HepG2 (cell line): ENCODE measurements at regions not wholly inside any gene's neighbourhood (a gene's known extent, or its start where the extent isn't known, plus 50 kb on each side); places are given as distances from the start of the nearest gene placed in this dataset.

Experiments
- ATAC-seq: fragments of 200-7000 bp; cut with Tn5 transposase; 3 replicates; pipeline ENCODE4 v1.9.1; 2020; ENCODE audit warnings: mild to moderate bottlenecking, moderate library complexity
- BruUV-seq: library from RNA; stranded (reverse); fragments of 400-500 nt; replicated peaks from 2 replicates; lab custom pipeline; 2021; lab: Mats Ljungman, UMichigan
- CTCF ChIA-PET: fragments of 300-600 bp; formaldehyde crosslinking; extraction: SDS; loops from one replicate; lab custom pipeline; 2021; ENCODE audit warnings: low total read pairs, inconsistent platforms, low intra/inter-chr PET ratio; lab: Yijun Ruan, JAX
- POLR2A ChIA-PET: fragments of 350-600 bp; sonication (Branson Sonifier 250); formaldehyde crosslinking; loops from one replicate; lab custom pipeline; 2020; ENCODE audit warnings: antibody characterized with exemption, inconsistent platforms; lab: Yijun Ruan, JAX
- DNase-seq: peaks from one replicate; pipeline ENCODE4 v3.0.0-alpha.2; 2015; ENCODE audit warnings: low spot score
- FAIRE-seq: peaks from 3 replicates; lab custom pipeline; 2011; peaks lifted over from hg19 to GRCh38; lab: Jason Lieb, UNC
- H2AFZ ChIP-seq: one replicate; pipeline ENCODE4 v1.6.1; 2011; ENCODE audit warnings: low read length, inconsistent platforms
- H3K27ac ChIP-seq: fragments of 300-600 bp; 3 replicates; pipeline ENCODE4 v1.8.0; 2011; ENCODE audit warnings: mixed run types, mild to moderate bottlenecking, mixed read lengths, low read length, inconsistent platforms; ENCODE audit not compliant: insufficient read depth; ENCODE audit errors: extremely low read length
- H3K27me3 ChIP-seq, 2 experiments: fragments of 200-600 bp in 1 of 2; 2 replicates in 1 of 2; 3 replicates in 1 of 2; pipeline versions ENCODE4 v1.6.0 to v1.8.0; 2011; ENCODE audit warnings: low read length in 2 of 2, mild to moderate bottlenecking in 2 of 2, moderate library complexity in 2 of 2, inconsistent platforms in 1 of 2; ENCODE audit not compliant: insufficient read depth in 2 of 2, control insufficient read depth in 1 of 2
- H3K36me3 ChIP-seq, 2 experiments: fragments of 200-600 bp in 1 of 2; replicated peaks in 1 of 2; 2 replicates in 1 of 2; 3 replicates in 1 of 2; pipeline versions ENCODE4 v1.5.1 to v1.8.0; 2011; ENCODE audit warnings: low read length in 2 of 2, inconsistent platforms in 1 of 2; ENCODE audit not compliant: insufficient read depth in 2 of 2, control insufficient read depth in 1 of 2
- H3K4me1 ChIP-seq: 2 replicates; pipeline ENCODE4 v1.5.1; 2012; ENCODE audit warnings: low read length, inconsistent platforms; ENCODE audit not compliant: insufficient read depth
- H3K4me2 ChIP-seq: 2 replicates; pipeline ENCODE4 v1.6.0; 2011; ENCODE audit warnings: low read depth, low read length, inconsistent platforms
- H3K4me3 ChIP-seq, 3 experiments: fragments of 200-600 bp in 1 of 3; sonication (generic), shearing (Covaris generic) in 1 of 3; replicated peaks in 1 of 3; 2 replicates each; pipeline ENCODE4 v1.5.1; 2011 to 2016; ENCODE audit warnings: low read length in 3 of 3, inconsistent platforms in 2 of 3, low read depth in 2 of 3, mild to moderate bottlenecking in 2 of 3, control low read depth in 1 of 3, mixed read lengths in 1 of 3; ENCODE audit not compliant: insufficient read depth in 1 of 3
- H3K79me2 ChIP-seq: one replicate; pipeline ENCODE4 v1.6.1; 2011; ENCODE audit warnings: low read length, inconsistent platforms; ENCODE audit not compliant: insufficient read depth
- H3K9ac ChIP-seq: 2 replicates; pipeline ENCODE4 v1.6.0; 2011; ENCODE audit warnings: mild to moderate bottlenecking, low read depth, low read length, inconsistent platforms; ENCODE audit not compliant: insufficient read depth
- H3K9me3 ChIP-seq: 2 replicates; pipeline ENCODE4 v1.5.1; 2012; ENCODE audit warnings: mild to moderate bottlenecking, low read length
- H4K20me1 ChIP-seq: 2 replicates; pipeline ENCODE4 v1.6.0; 2011; ENCODE audit warnings: inconsistent platforms, mild to moderate bottlenecking, low read length, moderate library complexity; ENCODE audit not compliant: insufficient read depth
- IRF1 ChIP-seq: sonication (generic); formaldehyde crosslinking; IDR thresholded peaks from 2 replicates; pipeline ENCODE4 v1.4.0; 2020; ENCODE audit warnings: low read depth, mild to moderate bottlenecking, missing genetic modification reagents
- NFATC3 ChIP-seq: sonication (generic); formaldehyde crosslinking; IDR thresholded peaks from 2 replicates; pipeline ENCODE4 v1.5.1; 2020; ENCODE audit warnings: mild to moderate bottlenecking, missing genetic modification reagents
- NFKB2 ChIP-seq: sonication (generic); formaldehyde crosslinking; IDR thresholded peaks from 2 replicates; pipeline ENCODE4 v1.4.0; 2020; ENCODE audit warnings: missing genetic modification reagents, borderline replicate concordance
- PAXIP1 ChIP-seq: sonication (generic); formaldehyde crosslinking; conservative IDR thresholded peaks from 2 replicates; pipeline ENCODE4 v1.4.0; 2020; ENCODE audit warnings: mild to moderate bottlenecking, missing genetic modification reagents, moderate library complexity
- RORA ChIP-seq: sonication (generic); formaldehyde crosslinking; IDR thresholded peaks from 2 replicates; pipeline ENCODE4 v1.5.0; 2020; ENCODE audit warnings: mild to moderate bottlenecking, missing genetic modification reagents, moderate library complexity
- TP53 ChIP-seq: sonication (generic); formaldehyde crosslinking; conservative IDR thresholded peaks from 2 replicates; pipeline ENCODE4 v1.4.0; 2020; ENCODE audit warnings: missing genetic modification reagents
- WIZ ChIP-seq: sonication (generic); formaldehyde crosslinking; IDR thresholded peaks from 2 replicates; pipeline ENCODE4 v1.5.1; 2020; ENCODE audit warnings: mild to moderate bottlenecking, missing genetic modification reagents
- ZNF451 ChIP-seq: sonication (generic); formaldehyde crosslinking; IDR thresholded peaks from 2 replicates; pipeline ENCODE4 v1.5.0; 2020; ENCODE audit warnings: mild to moderate bottlenecking, missing genetic modification reagents
- ZNF510 ChIP-seq: sonication (generic); formaldehyde crosslinking; IDR thresholded peaks from 2 replicates; pipeline ENCODE4 v1.4.0; 2020; ENCODE audit warnings: low read depth, mild to moderate bottlenecking, missing genetic modification reagents
- WGBS: methylation state at CpG from one replicate; pipeline ENCODE4 v1.1.6; 2017; ENCODE audit warnings: low lambda C conversion rate; 5-methylcytosine and 5-hydroxymethylcytosine counted together
- in situ Hi-C: cut with HindIII; loops from 2 replicates; pipeline ENCODE4 v1.10.0; 2017; ENCODE audit warnings: low pct_unique_long_range_greater_than_20kb; ENCODE audit not compliant: extremely low pct_ligation_motif_present
- intact Hi-C: fragments of 100-400 bp; cut with micrococcal nuclease; formaldehyde crosslinking; loops from one replicate; pipeline ENCODE4 v1.10.0; 2022; ENCODE audit not compliant: unreplicated experiment
- TF ChIP-seq, protein P1 (sequence below): IDR thresholded peaks from 2 replicates; pipeline ENCODE4 v1.6.1; 2012; ENCODE audit warnings: low read length, improper control_type of control experiment
- TF ChIP-seq, protein P2 (sequence below): sonication (generic); formaldehyde crosslinking; IDR thresholded peaks from 2 replicates; pipeline ENCODE4 v1.4.0; 2020; ENCODE audit warnings: missing genetic modification reagents, borderline replicate concordance

DNA sequence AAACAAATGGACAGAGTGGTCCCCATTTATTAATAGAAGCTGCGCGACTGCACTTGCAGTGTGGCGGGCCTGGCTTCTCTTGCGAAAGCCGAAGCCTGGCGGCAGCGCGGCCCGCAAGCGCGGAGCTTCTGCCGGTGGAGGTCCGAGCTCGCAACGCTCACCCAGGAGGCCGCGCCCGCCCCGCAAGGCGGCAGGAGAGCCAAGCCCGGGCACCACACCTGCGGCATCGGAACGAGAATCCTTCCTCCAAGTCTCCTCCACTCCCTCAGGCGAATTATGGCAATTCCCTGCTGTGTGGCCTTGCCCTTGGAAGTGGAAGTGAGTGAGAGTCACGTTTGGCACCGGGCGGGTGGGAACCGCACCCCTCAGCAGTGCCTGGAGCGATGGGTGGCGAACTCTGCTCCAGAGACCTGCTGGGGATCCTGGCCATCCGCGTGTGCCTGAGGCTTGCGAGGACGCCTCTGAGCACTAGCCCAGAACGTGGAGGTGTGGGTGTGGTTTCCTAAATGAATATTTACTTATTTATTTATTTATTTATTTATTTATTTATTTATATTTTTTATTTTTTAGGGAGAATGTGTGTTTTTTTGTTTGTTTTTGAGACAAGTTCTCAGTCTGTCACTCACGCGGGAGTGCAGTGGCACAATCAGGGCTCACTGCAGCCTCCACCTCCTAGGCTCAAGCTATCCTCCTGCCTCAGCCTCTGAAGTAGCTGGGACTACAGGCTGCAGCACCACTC is 133.7 kb upstream of the UBE2E1 start (continued):
- TF ChIP-seq IRF1 (CRISPR knock-in tag) (no peak), TP53 (CRISPR knock-in tag) (no peak), WIZ (CRISPR knock-in tag) (no peak), NFATC3 (CRISPR knock-in tag) (no peak), ZNF510 (CRISPR knock-in tag) (no peak)
- TF ChIP-seq, protein P1, sequence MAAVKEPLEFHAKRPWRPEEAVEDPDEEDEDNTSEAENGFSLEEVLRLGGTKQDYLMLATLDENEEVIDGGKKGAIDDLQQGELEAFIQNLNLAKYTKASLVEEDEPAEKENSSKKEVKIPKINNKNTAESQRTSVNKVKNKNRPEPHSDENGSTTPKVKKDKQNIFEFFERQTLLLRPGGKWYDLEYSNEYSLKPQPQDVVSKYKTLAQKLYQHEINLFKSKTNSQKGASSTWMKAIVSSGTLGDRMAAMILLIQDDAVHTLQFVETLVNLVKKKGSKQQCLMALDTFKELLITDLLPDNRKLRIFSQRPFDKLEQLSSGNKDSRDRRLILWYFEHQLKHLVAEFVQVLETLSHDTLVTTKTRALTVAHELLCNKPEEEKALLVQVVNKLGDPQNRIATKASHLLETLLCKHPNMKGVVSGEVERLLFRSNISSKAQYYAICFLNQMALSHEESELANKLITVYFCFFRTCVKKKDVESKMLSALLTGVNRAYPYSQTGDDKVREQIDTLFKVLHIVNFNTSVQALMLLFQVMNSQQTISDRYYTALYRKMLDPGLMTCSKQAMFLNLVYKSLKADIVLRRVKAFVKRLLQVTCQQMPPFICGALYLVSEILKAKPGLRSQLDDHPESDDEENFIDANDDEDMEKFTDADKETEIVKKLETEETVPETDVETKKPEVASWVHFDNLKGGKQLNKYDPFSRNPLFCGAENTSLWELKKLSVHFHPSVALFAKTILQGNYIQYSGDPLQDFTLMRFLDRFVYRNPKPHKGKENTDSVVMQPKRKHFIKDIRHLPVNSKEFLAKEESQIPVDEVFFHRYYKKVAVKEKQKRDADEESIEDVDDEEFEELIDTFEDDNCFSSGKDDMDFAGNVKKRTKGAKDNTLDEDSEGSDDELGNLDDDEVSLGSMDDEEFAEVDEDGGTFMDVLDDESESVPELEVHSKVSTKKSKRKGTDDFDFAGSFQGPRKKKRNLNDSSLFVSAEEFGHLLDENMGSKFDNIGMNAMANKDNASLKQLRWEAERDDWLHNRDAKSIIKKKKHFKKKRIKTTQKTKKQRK = no peak

GRCh38 chr3:23672628-23673027 is 133.1 kb upstream of the UBE2E1 start:
- in situ Hi-C loops (no loop called here), intact Hi-C loops (no loop called here)
- POLR2A ChIA-PET = no interaction called here
- Histone ChIP-seq H3K27me3 (no peaks in the 10 kb centered on the region; a peak in 1 of 5 replicates), H3K27ac (no peak overlapping the region), H4K20me1 (no peaks in the 10 kb centered on the region), H3K4me3 (no peak overlapping the region), H2AFZ (no peak overlapping the region), H3K4me2 (no peak overlapping the region), H3K4me1 (no peaks in the 10 kb centered on the region), H3K79me2 (no peaks in the 10 kb centered on the region), H3K36me3 (no peaks in the 10 kb centered on the region), H3K9me3 (no peaks in the 10 kb centered on the region), H3K9ac (no peak overlapping the region)
- BruUV-seq = no TSS peak
- ATAC-seq (no peak), DNase-seq (no peak), FAIRE-seq (no peak)
- CTCF ChIA-PET = no interaction called here
- WGBS = 21% methylated on average over 4 of the region's 4 CpGs
- TF ChIP-seq PAXIP1 (CRISPR knock-in tag) (no peak), NFKB2 (CRISPR knock-in tag) (no peak), RORA (no peak), ZNF451 (CRISPR knock-in tag) (no peak)
- TF ChIP-seq, protein P2, sequence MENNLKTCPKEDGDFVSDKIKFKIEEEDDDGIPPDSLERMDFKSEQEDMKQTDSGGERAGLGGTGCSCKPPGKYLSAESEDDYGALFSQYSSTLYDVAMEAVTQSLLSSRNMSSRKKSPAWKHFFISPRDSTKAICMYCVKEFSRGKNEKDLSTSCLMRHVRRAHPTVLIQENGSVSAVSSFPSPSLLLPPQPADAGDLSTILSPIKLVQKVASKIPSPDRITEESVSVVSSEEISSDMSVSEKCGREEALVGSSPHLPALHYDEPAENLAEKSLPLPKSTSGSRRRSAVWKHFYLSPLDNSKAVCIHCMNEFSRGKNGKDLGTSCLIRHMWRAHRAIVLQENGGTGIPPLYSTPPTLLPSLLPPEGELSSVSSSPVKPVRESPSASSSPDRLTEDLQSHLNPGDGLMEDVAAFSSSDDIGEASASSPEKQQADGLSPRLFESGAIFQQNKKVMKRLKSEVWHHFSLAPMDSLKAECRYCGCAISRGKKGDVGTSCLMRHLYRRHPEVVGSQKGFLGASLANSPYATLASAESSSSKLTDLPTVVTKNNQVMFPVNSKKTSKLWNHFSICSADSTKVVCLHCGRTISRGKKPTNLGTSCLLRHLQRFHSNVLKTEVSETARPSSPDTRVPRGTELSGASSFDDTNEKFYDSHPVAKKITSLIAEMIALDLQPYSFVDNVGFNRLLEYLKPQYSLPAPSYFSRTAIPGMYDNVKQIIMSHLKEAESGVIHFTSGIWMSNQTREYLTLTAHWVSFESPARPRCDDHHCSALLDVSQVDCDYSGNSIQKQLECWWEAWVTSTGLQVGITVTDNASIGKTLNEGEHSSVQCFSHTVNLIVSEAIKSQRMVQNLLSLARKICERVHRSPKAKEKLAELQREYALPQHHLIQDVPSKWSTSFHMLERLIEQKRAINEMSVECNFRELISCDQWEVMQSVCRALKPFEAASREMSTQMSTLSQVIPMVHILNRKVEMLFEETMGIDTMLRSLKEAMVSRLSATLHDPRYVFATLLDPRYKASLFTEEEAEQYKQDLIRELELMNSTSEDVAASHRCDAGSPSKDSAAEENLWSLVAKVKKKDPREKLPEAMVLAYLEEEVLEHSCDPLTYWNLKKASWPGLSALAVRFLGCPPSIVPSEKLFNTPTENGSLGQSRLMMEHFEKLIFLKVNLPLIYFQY (CRISPR knock-in tag) = no peak
